ENCODE measurements at regions not wholly inside any gene's neighbourhood (a gene's known extent, or its start where the extent isn't known, plus 50 kb on each side); places are given as distances from the start of the nearest gene placed in this dataset.
A peak's percentile ranks its signal among the peaks of the same experiment; 100 is the strongest.
"Not testable (repeated sequence)": the region's sequence is repeated elsewhere in the genome, so short reads cannot be mapped to it uniquely, and the experiment has no call there.

DNA sequence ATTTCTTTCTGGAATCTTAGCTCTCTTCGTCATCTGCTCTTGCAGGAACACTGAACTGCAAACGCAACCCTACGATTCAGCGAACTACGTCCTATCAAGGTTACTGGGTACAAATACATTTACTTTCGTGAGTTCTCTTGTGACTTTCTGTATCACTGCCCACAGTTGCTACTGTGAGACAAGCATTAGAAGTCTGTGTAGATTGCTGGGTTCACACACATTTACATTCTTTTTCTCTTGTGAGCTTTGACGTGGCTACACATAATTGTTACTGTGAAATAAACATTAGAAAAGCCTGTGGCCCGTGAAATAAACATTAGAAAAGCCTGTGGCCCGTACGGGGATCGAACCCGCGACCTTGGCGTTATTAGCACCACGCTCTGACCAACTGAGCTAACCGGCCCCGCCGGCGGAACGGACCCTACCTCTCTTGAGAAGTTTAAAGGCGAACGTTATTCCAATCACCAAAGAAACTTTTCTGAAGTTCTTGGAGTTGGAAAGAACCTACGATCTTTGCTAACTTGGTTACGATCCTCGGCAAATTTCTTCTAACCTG, 61.2 kb upstream of the ZNF322 start:
- not testable (repeated sequence) for H3K4me1 Mint-ChIP-seq; DNase-seq (ENCODE audit: low spot score in 2 of 2, unreplicated experiment in 2 of 2); H3K27ac Mint-ChIP-seq; H3K9me3 Mint-ChIP-seq; H3K27me3 Mint-ChIP-seq (ENCODE audit: low read depth); H3K4me3 Mint-ChIP-seq; H3K36me3 Mint-ChIP-seq

DNA sequence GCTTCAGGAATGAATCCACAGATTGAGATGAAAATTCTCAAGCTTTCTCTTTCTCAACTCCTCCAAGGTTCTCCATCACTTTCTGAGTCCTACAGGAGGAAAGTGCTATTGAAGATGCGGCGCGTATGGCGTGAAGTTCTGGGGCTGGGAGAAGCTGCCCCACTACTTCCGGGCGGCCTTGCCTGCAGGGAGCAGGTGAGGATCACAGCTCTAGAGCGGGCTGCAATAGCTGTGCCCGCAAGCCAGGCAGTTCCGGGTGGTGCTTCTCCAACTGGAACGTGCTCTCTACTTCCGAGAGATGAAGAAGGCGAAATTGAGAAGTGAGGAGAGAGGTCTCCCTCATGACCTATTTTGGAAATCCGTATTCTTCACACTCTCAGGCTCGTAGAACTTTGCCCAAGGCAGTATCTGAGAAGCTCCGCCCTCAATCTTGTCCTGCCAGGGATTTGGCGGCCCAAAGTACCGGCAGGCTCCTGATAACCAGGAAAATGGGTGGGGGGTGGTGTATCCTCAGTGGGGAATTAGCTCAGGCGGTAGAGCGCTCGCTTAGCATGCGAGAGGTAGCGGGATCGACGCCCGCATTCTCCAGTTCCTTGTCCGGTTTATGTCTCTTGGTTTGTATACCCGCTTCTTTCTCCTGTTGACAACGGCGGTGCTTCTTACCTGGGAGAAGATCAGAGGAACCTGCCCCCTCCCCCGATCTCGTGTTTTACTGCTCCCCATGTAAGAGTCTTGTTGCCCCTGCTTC, 70.6 kb upstream of the ZNF322 start:
- DNase-seq (ENCODE audit: low spot score in 2 of 2, unreplicated experiment in 2 of 2); H3K36me3 Mint-ChIP-seq; H3K27me3 Mint-ChIP-seq (ENCODE audit: low read depth); H3K4me1 Mint-ChIP-seq; H3K27ac Mint-ChIP-seq; H3K4me3 Mint-ChIP-seq; H3K9me3 Mint-ChIP-seq: not testable (repeated sequence)

DNA sequence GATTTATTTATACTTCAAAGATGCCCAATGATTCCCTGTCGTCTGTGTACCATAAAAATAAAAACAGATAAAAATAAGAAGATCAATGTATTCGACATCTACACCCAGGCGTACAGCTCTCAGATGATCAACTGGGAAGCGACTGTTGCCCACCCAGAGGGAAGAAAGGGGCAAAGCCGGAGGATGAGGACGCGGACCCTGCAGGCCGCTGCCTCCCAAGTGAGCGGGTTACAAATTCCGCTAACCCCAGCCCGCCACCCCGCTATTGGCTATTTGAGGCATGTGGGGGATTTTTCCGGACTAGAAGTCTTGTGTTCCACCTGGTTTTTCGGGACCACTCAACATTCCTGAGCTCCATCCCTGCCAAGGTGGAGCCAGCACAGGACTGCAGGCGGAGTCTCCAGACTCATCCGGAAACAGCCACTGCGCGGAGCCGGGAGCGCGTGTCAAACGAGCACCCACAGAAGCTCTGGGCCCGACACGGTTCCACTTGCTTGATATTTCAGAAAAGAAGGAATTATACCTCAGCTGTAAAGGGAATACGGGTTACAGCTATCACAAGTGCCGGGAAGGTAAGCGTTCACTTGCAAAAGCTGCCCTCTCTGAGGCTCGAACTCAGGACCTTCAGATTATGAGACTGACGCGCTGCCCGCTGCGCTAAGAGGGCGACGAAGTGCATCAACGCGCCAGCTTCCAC, 75.4 kb upstream of the ZNF322 start:
- H3K4me3 Mint-ChIP-seq; DNase-seq (ENCODE audit: low spot score in 2 of 2, unreplicated experiment in 2 of 2); H3K36me3 Mint-ChIP-seq; H3K9me3 Mint-ChIP-seq; H3K27ac Mint-ChIP-seq; H3K27me3 Mint-ChIP-seq (ENCODE audit: low read depth); H3K4me1 Mint-ChIP-seq: not testable (repeated sequence)

DNA sequence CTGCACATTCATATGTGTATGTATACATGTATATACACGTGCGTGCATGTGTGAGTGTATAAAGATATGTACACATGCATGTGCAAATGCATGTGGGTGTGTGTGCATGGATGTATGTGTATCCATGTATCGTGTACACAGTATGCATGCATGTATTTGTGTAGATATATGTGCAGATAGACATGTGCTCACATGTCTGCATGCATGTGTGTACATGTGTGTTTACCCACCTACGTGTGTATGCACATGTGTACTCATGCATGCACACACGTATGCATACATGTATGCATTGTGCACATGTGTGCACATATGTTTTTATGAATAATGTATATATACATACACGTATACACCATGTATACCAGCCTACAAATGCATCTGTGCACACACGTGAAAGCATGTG, 80.3 kb upstream of the ZNF322 start:
- no peaks in the 10 kb centered on the region for H3K36me3 Mint-ChIP-seq
- peaks cover 14% of the 10 kb centered on the region for H3K4me1 Mint-ChIP-seq
- peaks cover 37% of the 10 kb centered on the region for H3K27me3 Mint-ChIP-seq (ENCODE audit: low read depth)
- H3K9me3 Mint-ChIP-seq = no peaks in the 10 kb centered on the region
- DNase-seq (ENCODE audit: low spot score in 2 of 2, unreplicated experiment in 2 of 2) = no peak
- H3K27ac Mint-ChIP-seq = no peak overlapping the region
- TF ChIP-seq, protein P1, sequence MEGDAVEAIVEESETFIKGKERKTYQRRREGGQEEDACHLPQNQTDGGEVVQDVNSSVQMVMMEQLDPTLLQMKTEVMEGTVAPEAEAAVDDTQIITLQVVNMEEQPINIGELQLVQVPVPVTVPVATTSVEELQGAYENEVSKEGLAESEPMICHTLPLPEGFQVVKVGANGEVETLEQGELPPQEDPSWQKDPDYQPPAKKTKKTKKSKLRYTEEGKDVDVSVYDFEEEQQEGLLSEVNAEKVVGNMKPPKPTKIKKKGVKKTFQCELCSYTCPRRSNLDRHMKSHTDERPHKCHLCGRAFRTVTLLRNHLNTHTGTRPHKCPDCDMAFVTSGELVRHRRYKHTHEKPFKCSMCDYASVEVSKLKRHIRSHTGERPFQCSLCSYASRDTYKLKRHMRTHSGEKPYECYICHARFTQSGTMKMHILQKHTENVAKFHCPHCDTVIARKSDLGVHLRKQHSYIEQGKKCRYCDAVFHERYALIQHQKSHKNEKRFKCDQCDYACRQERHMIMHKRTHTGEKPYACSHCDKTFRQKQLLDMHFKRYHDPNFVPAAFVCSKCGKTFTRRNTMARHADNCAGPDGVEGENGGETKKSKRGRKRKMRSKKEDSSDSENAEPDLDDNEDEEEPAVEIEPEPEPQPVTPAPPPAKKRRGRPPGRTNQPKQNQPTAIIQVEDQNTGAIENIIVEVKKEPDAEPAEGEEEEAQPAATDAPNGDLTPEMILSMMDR (IDR thresholded peaks at IDR 0.05; ENCODE audit: unreplicated experiment) = no peak
- H3K4me3 Mint-ChIP-seq = no peak overlapping the region

DNA sequence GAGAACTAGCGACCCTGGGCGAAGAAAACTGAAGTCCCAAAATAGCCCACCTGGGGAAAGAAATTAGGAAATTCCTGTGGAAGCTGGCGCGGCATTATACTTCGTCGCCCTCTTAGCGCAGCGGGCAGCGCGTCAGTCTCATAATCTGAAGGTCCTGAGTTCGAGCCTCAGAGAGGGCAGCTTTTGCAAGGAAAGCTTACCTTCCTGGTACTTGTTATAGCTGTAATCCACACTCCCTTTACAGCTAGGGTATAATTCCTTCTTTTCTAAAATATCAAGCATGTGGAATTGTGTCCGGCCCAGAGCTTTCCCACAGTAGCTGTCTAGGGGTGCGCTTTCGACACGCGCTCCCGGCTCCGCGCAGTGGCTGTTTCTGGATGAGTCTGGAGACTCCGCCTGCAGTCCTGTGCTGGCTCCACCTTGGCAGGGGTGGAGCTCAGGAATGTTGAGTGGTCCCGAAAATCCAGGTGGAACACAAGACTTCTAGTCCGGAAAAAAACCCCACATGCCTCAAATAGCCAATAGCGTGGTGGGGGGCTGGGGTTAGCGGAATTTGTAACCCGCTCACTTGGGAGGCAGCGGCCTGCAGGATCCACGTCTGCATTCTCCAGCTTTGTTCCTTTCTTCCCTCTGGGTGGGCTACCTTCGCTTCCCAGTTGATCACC, 83.7 kb upstream of the ZNF322 start:
- Mint-ChIP-seq H3K4me3 (peak overlapping the region; percentile 91), H3K4me1 (peaks cover 17% of the 10 kb centered on the region), H3K27ac (peak overlapping the region; percentile 48), H3K9me3 (peaks cover 9% of the 10 kb centered on the region), H3K27me3 (ENCODE audit: low read depth) (peaks cover 58% of the 10 kb centered on the region), H3K36me3 (no peaks in the 10 kb centered on the region)
- TF ChIP-seq, protein P1 (IDR thresholded peaks at IDR 0.05; ENCODE audit: unreplicated experiment) = no peak
- no peak for DNase-seq (ENCODE audit: low spot score in 2 of 2, unreplicated experiment in 2 of 2)

DNA sequence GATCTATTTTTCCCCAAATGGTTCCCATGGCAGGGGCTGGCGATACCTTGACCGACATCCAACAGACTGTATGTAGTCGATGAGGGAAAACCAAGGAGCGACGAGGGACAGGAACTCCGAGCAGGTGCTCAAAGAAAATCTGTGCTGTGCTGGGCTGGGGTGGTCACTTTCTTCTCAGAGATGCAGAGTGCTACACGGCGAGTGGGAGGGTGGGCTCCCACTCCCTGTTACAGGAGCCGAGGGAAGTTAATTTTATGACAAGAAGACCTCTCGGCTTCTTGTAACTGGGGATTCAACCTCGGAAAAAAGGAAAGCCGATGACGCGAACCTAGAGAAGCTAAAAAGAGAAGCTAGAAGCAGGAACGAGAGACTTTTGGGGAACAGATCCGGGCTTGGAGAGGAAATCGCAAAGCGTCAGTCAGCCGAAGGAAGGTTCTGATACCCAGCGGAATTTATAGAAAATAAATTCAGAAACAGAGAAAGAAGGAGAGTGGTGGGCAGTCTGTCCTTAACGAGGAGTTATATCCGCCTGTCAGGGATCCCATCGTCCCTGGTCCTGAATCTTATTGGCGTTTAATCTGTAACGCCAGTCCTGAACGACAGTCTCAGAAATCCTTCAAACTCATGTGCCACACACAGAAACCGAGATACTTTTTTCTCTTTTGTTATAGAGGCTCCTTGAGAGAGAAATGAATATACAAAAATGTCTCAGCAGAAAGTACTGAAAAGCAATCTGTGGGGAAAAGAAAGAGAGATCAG, 84.6 kb upstream of the ZNF322 start:
- TF ChIP-seq, protein P1 (IDR thresholded peaks at IDR 0.05; ENCODE audit: unreplicated experiment) = no peak
- Mint-ChIP-seq H3K4me1 (peaks cover 17% of the 10 kb centered on the region), H3K27ac (peak overlapping the region; percentile 48), H3K4me3 (peak overlapping the region; percentile 91), H3K36me3 (no peaks in the 10 kb centered on the region), H3K9me3 (peaks cover 9% of the 10 kb centered on the region), H3K27me3 (ENCODE audit: low read depth) (peaks cover 66% of the 10 kb centered on the region)
- no peak for DNase-seq (ENCODE audit: low spot score in 2 of 2, unreplicated experiment in 2 of 2)

DNA sequence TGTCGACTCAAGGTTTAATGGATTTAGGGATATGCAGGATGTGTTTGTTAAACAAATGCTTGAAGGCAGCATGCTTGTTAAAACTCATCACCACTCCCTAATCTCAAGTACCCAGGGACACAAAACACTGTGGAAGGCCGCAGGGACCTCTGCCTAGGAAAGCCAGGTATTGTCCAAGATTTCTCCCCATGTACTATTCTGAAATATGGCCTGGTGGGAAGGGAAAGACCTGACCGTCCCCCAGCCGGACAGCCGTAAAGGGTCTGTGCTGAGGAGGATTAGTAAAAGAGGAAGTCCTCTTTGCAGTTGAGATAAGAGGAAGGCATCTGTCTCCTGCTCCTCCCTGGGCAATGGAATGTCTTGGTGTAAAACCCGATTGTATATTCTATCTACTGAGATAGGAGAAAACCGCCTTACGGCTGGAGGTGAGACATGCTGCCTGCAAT, 85.3 kb upstream of the ZNF322 start:
- Mint-ChIP-seq H3K4me1 (peaks cover 17% of the 10 kb centered on the region), H3K27ac (peak overlapping the region; percentile 48), H3K27me3 (ENCODE audit: low read depth) (peaks cover 70% of the 10 kb centered on the region), H3K4me3 (peak overlapping the region; percentile 91)
- DNase-seq (ENCODE audit: low spot score in 2 of 2, unreplicated experiment in 2 of 2); H3K36me3 Mint-ChIP-seq; H3K9me3 Mint-ChIP-seq: not testable (repeated sequence)

DNA sequence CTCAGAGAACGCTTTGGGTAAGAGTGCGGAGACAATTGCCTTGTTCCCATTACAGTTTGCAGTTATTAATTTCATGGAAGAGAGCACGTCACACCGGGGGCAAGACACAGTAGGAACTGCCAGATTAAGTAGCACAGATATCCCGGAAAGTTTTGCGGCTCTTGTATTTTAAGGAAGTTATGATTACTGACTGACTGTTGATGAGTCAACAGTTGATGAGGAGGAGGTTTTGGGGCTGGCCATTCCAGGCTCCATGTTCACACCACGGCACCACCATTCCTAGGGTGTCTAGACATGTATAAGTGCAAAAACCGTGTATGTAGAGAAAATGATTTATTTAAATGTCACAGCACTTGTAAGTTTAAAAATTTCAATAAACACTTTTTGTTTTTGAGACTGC, 86.4 kb upstream of the ZNF322 start:
- H3K4me1 Mint-ChIP-seq = peaks cover 17% of the 10 kb centered on the region
- peaks cover 78% of the 10 kb centered on the region for H3K27me3 Mint-ChIP-seq (ENCODE audit: low read depth)
- H3K4me3 Mint-ChIP-seq; H3K36me3 Mint-ChIP-seq; DNase-seq (ENCODE audit: low spot score in 2 of 2, unreplicated experiment in 2 of 2); H3K9me3 Mint-ChIP-seq; H3K27ac Mint-ChIP-seq: not testable (repeated sequence)

DNA sequence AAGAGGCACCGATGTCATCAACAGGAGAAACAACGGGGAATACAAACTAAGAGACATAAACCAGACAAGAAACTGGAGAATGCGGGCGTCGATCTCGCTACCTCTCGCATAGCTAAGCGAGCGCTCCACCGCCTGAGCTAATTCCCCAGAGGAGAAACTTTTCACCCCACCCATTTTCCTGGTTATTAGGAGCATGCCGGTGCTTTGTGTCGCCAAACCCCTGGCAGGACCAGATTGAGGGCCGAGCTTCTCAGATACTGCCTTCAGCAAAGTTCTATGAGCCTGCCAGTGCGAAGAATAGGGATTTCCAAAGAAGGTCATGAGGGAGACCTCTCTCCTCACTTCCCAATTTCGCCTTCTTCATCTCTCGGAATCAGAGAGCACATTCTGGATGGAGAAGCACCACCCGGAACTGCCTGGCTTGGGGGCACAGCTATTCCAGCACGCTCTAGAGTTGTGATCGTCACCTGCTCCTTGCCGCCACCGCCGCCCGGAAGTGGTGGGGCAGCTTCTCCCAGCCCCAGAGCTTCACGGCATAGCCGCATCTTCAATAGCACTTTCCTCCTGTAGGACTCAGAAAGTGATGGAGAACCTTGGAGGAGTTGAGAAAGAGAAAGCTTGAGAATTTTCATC, 89.7 kb upstream of the ZNF322 start:
- not testable (repeated sequence) for H3K27ac Mint-ChIP-seq; H3K4me1 Mint-ChIP-seq; DNase-seq (ENCODE audit: low spot score in 2 of 2, unreplicated experiment in 2 of 2); H3K9me3 Mint-ChIP-seq; H3K36me3 Mint-ChIP-seq; H3K4me3 Mint-ChIP-seq
- H3K27me3 Mint-ChIP-seq (ENCODE audit: low read depth) = peaks cover 57% of the 10 kb centered on the region

DNA sequence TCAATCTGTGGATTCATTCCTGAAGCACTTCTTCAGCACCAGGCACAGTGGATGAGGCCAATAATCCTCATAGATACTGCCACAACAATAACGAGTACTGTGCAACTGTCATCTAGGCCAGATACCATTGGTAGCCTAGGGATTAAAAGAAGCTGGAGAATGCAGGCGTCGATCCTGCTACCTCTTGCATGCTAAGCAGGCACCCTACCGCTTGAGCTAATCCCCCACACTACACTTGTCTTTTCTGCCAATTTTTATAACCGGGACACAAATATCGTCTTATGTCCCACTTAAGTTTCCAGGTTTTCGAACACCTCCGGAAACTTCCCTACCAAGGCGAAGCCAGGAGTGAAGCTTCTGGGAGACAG, 90.2 kb upstream of the ZNF322 start:
- not testable (repeated sequence) for H3K9me3 Mint-ChIP-seq; H3K4me1 Mint-ChIP-seq; H3K36me3 Mint-ChIP-seq; H3K27ac Mint-ChIP-seq; DNase-seq (ENCODE audit: low spot score in 2 of 2, unreplicated experiment in 2 of 2); H3K4me3 Mint-ChIP-seq
- peaks cover 57% of the 10 kb centered on the region for H3K27me3 Mint-ChIP-seq (ENCODE audit: low read depth)
